LNCaP clone FGC (cell line): ENCODE measurements at regions not wholly inside any gene's neighbourhood (a gene's known extent, or its start where the extent isn't known, plus 50 kb on each side); places are given as distances from the start of the nearest gene placed in this dataset.
"Not testable (repeated sequence)": the region's sequence is repeated elsewhere in the genome, so short reads cannot be mapped to it uniquely, and the experiment has no call there.

Source experiments
- DNase-seq: peaks from one replicate; pipeline ENCODE4 v3.0.0-alpha.2; 2011; ENCODE audit warnings: low read depth
- H3K4me3 ChIP-seq: 2 replicates; pipeline ENCODE4 v1.5.1; 2011; ENCODE audit warnings: mild to moderate bottlenecking, low read depth, low read length, control low read depth
- TF ChIP-seq, protein P1 (sequence below): IDR thresholded peaks from 2 replicates; pipeline ENCODE4 v1.5.1; 2012; ENCODE audit warnings: mild to moderate bottlenecking; ENCODE audit not compliant: control insufficient read depth, insufficient read depth; ENCODE audit errors: extremely low read depth

DNA sequence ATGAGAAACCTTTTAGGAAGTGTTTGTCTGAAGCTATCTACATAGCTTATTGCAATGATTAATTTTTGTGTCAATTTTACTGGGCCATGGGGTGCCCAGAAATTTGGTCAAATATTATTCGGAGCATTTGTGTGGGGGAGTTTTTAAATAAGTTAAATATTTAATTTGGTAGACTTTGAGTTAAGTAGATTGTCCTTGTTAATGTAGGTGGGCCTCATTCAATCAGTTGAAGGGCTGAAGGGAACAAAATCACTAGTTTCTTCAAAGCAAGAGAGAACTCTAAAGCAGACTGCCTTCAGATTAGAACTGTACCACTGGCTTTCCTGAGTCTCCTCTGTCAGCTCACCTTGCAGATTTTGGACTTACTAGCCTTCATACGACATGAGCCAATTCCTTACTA lies 1008.6 kb upstream of the ADAMTS5 start:
- DNase-seq: no peak
- H3K4me3 ChIP-seq: no peak overlapping the region
- TF ChIP-seq, protein P1, sequence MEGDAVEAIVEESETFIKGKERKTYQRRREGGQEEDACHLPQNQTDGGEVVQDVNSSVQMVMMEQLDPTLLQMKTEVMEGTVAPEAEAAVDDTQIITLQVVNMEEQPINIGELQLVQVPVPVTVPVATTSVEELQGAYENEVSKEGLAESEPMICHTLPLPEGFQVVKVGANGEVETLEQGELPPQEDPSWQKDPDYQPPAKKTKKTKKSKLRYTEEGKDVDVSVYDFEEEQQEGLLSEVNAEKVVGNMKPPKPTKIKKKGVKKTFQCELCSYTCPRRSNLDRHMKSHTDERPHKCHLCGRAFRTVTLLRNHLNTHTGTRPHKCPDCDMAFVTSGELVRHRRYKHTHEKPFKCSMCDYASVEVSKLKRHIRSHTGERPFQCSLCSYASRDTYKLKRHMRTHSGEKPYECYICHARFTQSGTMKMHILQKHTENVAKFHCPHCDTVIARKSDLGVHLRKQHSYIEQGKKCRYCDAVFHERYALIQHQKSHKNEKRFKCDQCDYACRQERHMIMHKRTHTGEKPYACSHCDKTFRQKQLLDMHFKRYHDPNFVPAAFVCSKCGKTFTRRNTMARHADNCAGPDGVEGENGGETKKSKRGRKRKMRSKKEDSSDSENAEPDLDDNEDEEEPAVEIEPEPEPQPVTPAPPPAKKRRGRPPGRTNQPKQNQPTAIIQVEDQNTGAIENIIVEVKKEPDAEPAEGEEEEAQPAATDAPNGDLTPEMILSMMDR: no peak

DNA sequence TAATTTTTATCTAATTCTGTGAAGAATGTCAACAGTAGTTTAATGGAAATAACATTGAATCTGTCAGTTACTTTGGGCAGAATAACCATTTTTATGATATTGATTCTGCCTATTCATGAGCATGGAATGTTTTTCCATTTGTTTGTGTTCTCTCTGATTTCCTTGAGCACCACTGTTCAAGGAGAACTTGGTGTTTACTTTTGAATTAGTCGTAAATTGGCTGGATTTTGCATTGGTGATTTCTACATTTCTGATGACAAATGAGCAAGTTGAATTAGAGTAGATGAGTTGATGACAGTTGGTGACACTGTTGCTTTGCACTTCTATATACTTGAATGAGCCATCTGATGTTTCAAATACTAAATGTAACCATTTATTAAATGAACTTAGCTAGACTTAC lies 1007.3 kb upstream of the ADAMTS5 start:
- not testable (repeated sequence) for H3K4me3 ChIP-seq

DNA sequence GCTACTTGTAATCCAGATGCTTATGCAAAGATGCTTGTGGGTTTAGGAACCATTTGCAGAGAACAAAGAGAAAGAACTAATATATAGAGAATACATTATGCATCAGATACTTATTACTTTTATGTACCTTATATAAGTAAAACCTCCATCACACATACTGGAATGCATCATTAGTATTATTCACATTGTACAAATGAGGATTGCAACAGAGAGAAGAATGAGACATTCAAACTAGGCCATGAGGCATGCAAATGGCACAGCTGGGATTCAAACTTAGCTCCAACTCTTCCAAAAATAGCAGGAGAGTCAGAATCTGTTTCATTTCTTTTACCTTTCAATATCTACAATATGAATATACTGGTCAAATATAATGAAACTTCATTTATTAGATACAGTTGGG lies 1001.4 kb upstream of the ADAMTS5 start:
- H3K4me3 ChIP-seq, DNase-seq: not testable (repeated sequence)

More for the DNA sequence above, 1007.3 kb upstream of the ADAMTS5 start:
- DNase-seq: not testable (repeated sequence)

DNA sequence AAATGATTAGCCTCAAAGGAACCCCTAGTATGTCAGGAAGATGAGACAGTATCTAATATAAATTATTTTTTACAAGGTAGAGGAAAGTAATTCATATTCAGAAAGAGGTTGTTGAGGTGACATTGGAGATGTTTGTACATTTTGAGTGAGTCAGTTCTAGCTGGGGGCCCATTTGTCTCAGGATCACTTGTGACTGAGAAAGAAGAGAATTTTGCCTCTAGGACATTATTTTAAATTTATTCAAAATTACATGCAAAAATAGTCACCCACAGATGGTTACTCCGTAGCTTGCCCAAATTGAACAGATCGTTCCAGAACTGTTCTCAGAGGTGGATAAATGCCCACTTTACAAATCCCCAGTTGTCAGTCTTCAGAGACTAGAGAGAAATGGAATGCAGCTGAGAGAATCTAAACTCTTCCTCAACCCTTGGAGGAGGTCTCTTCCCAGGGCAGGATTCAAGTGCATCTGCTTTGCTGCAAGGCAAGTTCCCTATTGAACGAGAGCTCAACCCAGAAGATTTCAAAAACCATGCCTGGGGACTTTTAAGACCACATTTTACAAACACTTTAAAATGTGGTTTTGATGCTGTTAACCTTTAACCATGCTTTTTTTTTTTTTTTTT lies 987.8 kb upstream of the ADAMTS5 start:
- H3K4me3 ChIP-seq: no peak overlapping the region
- DNase-seq: no peak
- TF ChIP-seq, protein P1: no peak

DNA sequence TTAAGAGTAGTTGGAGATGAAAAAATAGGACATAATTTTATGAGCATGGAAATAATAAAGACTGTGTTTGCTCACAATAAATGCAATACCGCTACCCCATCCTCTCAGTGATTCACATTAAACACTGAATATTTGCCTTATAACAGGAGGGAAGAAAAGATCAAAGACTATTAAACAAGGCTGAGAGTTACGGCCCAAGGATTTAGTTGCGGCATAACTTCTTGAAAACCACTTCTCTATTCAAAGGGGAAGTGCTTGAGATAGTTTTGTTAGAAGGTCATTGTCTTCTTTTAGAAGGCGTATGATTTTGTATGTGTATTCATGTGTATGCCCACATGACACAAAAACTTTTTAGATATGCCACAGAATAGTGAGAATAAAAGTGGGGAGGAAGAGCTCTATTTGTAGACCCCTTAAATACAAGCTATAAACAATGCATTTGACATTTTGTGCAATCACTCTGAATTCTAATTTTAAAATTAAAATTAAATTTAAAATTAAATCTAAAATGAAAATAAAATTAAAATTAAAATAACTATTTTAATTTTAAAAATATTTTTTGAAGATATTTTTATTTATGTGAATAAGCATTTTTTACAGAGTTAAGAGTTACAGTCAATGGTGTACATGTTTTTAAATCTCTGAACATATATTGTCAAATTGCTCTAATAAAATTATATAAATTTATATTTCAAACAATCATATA lies 986.6 kb upstream of the ADAMTS5 start:
- H3K4me3 ChIP-seq: no peak overlapping the region
- DNase-seq: no peak
- TF ChIP-seq, protein P1: no peak

DNA sequence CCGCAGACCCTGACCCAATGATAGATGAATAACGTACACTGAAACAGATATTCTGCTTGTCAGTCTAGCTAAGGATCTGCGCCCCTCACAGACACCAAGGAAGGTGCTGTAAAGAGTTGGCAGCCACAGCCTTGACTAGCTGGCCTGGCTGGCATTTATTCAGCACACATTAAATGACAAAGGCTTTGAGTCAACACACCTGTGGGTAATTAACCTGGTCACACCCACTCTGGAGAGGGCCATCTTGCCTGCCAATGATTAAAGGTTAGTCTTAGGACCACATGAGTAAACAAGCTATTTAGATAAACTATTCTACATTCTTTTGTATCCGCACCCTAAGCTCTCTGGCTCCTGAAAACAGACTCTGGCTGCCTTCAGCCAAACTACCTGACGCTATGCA lies 982.2 kb upstream of the ADAMTS5 start:
- not testable (repeated sequence) for DNase-seq

DNA sequence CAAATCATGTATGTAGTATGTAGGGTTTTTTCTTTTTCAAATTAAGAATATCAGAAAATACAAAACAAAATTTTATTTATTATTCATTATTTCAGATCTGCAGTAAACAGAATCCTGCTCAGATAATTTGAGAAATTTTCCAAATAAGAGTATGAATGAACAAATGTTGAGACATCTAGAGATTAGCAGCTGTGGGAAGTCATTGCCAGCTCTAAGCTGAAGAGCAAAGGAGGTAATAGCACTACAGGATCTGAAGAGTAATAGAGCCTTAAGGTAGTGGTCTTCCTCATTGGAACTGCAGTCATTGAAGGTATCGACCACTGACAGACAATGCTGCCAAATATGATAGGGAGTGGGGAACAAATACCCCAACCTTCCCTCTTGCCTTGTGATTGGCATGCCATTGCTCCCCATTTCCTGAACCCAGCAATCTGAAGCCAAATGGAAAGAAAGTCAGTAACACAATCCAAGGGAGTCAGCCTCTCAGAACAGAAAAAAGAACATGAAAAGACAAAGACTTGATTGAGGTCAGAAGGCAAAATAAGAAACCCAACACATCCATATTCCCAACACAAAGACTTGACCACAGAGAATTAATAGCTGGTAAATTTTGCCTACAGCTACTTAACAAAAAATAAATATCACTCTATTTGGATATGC lies 963.4 kb upstream of the ADAMTS5 start:
- not testable (repeated sequence) for H3K4me3 ChIP-seq, DNase-seq

More for the DNA sequence above, 982.2 kb upstream of the ADAMTS5 start:
- not testable (repeated sequence) for H3K4me3 ChIP-seq

DNA sequence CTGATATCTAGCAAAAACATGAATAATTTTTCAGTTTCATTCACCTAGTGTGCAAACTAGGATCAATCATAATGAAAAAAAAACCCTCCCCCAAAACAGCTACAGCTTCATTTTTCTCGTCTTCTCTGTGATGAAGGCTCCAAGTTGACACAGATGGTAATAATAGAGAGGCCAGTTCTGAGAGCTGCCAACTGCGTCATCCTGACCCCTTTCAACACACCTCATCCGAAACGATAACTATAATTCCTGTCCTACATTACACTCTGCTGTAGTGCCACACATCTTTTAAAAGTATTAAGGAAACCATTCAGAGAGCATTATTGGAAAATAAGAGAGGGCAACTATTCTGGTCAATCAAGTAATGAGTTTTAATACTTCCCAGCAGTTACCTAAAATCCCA lies 962.3 kb upstream of the ADAMTS5 start:
- not testable (repeated sequence) for DNase-seq, H3K4me3 ChIP-seq

DNA sequence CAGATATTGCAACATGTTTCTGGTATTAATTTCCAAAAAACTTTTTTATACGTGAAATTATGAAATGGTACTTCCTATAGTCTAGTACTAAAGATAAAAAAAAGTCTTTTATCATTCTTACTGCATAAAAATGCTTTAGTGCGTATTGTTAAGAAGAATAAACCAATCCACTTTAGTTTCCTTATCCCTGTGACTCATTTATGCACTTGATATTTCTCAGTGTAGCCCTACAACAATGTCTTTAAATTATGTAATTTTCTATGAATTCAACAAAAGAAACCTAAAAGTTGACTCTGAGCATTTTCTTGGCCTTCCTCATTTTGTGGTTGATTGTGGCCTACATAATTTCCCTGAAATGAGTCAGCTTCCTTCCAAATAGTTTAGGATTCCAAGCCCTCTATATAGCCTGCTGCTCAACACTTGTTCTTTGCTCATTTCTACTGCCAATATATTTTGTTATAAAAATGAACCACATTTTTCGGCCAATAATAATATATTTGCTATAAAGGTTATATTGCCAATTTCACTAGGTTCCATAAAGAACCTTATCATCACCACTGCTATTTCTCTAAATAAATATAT lies 961.7 kb upstream of the ADAMTS5 start:
- not testable (repeated sequence) for DNase-seq

DNA sequence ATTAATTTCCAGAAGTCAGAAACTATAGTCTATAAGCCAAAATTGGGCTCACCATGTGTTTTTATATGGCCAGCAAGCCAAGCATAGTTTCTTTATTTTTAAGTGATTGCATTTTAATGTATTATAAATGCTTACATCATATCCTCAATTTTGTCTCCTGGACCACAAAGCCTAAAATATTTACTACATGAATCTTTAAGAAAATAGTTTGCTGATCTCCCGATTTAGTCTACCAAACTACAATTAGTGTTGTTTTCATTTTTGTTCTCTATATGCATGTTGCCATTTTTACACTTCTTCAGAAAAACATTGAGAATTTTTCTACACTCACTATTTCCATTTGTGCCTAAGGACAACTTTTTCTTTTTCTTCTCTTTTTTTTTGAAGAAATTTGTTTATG lies 954.5 kb upstream of the ADAMTS5 start:
- not testable (repeated sequence) for H3K4me3 ChIP-seq, DNase-seq

More for the DNA sequence above, 961.7 kb upstream of the ADAMTS5 start:
- not testable (repeated sequence) for H3K4me3 ChIP-seq

DNA sequence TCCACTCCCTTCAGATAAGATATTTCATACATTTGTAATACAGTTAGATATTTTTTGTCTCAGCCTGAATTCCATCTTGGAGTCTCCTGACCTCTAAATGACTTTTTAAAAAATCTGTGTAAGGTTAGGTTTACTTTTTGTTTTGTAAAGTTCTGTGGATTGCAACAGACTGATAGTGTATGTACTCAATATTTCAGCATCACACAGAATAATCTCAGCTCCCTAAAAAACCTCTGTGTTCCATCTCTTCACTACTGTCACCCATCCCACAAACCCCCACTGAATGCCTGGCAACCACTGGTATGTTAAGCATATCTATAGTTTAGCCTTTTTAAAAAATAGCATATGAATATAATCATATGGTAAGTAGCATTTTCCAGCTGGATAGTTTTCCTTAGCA lies 951.1 kb upstream of the ADAMTS5 start:
- not testable (repeated sequence) for H3K4me3 ChIP-seq, DNase-seq

DNA sequence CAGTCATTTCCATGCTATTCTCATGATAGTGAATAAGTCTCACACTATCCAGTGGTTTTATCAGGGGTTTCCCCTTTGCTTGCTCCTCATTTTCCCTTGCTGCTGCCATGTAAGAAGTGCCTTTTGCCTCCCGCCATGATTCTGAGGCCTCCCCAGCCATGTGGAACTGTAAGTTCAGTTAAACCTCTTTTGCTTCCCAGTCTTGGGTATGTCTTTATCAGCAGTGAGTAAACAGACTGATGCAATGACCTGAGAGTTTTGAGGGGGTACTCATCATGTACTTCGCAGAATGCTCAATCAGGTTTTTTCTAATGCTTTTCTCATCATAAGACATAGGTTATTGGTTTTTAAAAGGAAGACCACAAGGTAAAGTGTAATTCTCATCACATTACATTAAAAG lies 949.4 kb upstream of the ADAMTS5 start:
- H3K4me3 ChIP-seq, DNase-seq: not testable (repeated sequence)

DNA sequence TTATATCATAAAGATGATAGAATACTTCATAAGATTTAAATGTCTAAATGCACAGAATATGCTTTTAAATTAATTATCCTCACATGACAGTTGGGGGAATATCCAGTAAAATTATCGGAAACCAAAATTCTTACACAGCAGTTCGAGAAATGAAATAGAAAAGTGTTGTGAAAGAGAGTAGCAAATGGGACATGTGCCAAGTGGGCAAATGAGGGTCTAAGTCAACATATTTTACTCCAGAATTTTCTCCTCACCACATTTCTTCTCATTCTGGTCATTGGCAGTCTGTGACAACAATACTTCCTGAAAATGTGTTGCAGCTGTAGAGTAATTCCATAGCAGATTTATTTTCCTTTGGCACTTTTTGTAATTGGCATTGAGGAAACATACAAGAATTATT lies 945.2 kb upstream of the ADAMTS5 start:
- not testable (repeated sequence) for DNase-seq, H3K4me3 ChIP-seq

DNA sequence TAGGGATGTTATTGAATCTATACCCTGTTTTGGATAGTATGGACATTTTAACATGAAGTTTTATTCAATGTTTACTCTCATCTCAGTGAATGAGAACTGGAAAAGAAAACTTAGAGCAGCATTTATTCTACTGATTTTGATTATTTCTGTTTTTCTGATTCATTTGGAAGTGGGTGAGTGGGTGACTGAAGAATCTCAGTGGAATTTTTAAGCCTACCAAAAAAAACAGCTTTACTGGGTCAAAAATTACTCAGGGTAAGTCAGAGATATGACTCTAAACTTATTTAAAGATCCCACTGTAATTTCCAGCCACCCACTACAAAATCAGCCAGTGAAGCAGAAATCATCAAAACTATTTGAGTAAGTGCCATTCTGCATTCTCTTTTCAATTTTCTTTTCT lies 942.6 kb upstream of the ADAMTS5 start:
- H3K4me3 ChIP-seq, DNase-seq: not testable (repeated sequence)

DNA sequence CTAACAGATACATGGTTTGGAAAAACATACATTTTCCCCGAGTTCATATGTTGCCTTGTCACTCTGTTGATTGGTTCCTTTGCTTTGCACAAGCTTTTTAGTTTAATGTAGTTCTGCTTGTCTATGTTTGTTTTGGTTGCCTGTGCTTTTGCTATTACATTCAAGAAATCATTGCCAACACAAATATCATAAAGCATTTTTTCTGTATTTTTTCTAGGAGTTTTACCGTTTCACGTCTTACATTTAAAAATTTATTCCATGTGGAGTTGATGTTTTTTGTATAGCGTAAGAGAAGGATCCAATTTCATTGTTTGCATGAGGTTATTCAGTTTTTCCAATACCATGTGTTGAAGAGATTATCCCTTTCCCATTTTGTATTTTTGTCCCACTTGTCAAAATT lies 941.9 kb upstream of the ADAMTS5 start:
- H3K4me3 ChIP-seq: not testable (repeated sequence)

More for the DNA sequence above, 941.9 kb upstream of the ADAMTS5 start:
- DNase-seq: not testable (repeated sequence)
